Peyer's patch (tissue), 4 donors: ENCODE measurements at regions not wholly inside any gene's neighbourhood (a gene's known extent, or its start where the extent isn't known, plus 50 kb on each side); places are given as distances from the start of the nearest gene placed in this dataset.

Experiments
- DNase-seq, 3 donors: peaks; one replicate each; pipeline ENCODE4 v3.0.0-alpha.2; 2017 to 2019
- H3K27ac ChIP-seq, 4 donors: fragments of 200-600 bp; sonication (generic); one replicate each; pipeline ENCODE4 v1.5.1; 2016 to 2019
- H3K27me3 ChIP-seq, 2 donors: fragments of 200-600 bp; sonication (generic); one replicate each; pipeline ENCODE4 v1.5.1; 2019
- H3K36me3 ChIP-seq, 3 donors: fragments of 200-600 bp; sonication (generic); one replicate each; pipeline ENCODE4 v1.5.1; 2016 to 2019
- H3K4me1 ChIP-seq, 4 donors: fragments of 200-600 bp; sonication (generic); one replicate each; pipeline ENCODE4 v1.5.1; 2016 to 2019
- H3K4me3 ChIP-seq, 4 donors: fragments of 200-600 bp; sonication (generic); 1 replicate in 3 of 4; 2 replicates in 1 of 4; pipeline ENCODE4 v1.5.1; 2016 to 2019; ENCODE audit warnings: mild to moderate bottlenecking in 1 of 4
- H3K9me3 ChIP-seq, 4 donors: fragments of 200-600 bp; sonication (generic); one replicate each; pipeline ENCODE4 v1.5.1; 2016 to 2019; ENCODE audit warnings: mild to moderate bottlenecking in 1 of 4
- POLR2A ChIP-seq, 2 donors: fragments of 450-650 bp; IDR thresholded peaks; one replicate each; pipeline ENCODE4 v1.5.1; 2017; ENCODE audit warnings: antibody characterized with exemption in 2 of 2, mild to moderate bottlenecking in 2 of 2, moderate library complexity in 2 of 2
- TF ChIP-seq, protein P1 (sequence below), 6 experiments: fragments of 450-650 bp in 4 of 6; fragments of 200-600 bp in 2 of 6; sonication (generic) in 1 of 6; IDR thresholded peaks; one replicate each; pipeline ENCODE4 v1.5.1; 2017 to 2019; ENCODE audit warnings: antibody characterized with exemption in 6 of 6, mild to moderate bottlenecking in 3 of 6, moderate library complexity in 1 of 6

DNA sequence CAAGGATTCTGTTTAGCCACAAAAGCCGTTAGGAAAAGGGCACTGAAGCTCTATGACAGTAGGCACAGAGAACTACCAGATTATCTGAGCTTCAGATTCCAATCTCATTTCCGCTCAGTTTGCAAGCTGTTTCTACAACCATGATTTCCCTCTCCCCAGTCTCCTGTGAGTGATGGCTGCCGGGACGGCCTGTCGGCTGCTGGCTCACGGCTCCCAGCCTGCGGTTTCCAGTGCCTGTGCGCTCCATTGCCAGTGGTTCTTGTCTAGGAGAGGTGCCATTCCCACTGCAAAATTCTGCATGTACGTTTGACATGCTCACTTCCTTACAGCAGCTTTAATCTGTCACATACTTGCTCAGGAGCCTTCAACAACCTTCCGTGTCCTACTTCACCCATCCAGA lies 429.1 kb upstream of the FRG1 start:
- TF ChIP-seq POLR2A (IDR thresholded peaks at IDR 0.05): no peak
- TF ChIP-seq, protein P1, sequence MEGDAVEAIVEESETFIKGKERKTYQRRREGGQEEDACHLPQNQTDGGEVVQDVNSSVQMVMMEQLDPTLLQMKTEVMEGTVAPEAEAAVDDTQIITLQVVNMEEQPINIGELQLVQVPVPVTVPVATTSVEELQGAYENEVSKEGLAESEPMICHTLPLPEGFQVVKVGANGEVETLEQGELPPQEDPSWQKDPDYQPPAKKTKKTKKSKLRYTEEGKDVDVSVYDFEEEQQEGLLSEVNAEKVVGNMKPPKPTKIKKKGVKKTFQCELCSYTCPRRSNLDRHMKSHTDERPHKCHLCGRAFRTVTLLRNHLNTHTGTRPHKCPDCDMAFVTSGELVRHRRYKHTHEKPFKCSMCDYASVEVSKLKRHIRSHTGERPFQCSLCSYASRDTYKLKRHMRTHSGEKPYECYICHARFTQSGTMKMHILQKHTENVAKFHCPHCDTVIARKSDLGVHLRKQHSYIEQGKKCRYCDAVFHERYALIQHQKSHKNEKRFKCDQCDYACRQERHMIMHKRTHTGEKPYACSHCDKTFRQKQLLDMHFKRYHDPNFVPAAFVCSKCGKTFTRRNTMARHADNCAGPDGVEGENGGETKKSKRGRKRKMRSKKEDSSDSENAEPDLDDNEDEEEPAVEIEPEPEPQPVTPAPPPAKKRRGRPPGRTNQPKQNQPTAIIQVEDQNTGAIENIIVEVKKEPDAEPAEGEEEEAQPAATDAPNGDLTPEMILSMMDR (IDR thresholded peaks at IDR 0.05): no peak
- Histone ChIP-seq H3K27me3 (no peaks in the 10 kb centered on the region), H3K4me1 (no peaks in the 10 kb centered on the region)

DNA sequence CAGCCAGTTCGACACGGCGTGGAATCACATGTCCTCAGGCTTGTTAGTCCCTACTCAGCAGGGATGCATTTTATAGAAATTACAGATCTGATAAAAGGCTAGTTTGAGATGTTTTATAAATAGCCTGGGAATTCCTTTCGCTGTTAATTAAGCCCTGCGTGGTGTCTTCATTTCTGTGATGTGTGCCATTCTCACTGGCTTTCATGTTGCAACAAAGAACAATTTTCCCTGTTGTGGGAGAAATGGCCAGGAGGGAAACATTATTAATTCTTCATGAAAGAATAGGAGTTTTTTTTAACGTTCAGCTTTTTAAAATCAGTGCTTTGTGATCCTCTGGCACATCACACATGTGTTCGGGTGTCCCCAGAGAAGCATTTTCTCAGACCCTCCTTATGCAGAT lies 427.3 kb upstream of the FRG1 start:
- H3K36me3 ChIP-seq: no peaks in the 10 kb centered on the region

More for the DNA sequence above, 429.1 kb upstream of the FRG1 start:
- Histone ChIP-seq H3K9me3 (peaks cover 0 to 3% (median 0%) of the 10 kb centered on the region in 4 donors), H3K4me3 (no peak overlapping the region), H3K27ac (no peak overlapping the region), H3K36me3 (no peaks in the 10 kb centered on the region)
- no peak for DNase-seq

DNA sequence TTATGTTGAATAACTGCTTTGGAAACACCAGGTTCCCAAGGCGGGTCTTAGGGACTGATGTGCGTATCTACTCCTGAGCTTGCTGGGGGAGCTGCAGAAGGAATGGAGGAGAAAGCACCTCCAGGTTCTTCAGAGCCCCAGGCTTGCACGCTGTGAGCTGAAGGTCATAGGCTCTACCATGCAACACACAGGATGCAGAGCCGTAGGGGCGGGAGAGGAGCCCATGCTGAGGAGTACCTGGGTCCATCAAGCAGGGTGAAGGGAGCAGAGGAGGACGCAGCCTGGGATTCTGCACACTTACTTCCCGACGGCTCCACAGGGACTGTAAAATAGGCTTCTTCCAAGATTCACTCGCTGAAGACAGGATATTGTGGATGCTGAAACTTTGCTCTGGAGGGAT lies 426.5 kb upstream of the FRG1 start:
- Histone ChIP-seq H3K36me3 (no peaks in the 10 kb centered on the region), H3K9me3 (peaks cover 0 to 3% (median 0%) of the 10 kb centered on the region in 4 donors), H3K4me1 (no peaks in the 10 kb centered on the region), H3K27me3 (no peaks in the 10 kb centered on the region), H3K4me3 (no peak overlapping the region), H3K27ac (no peak overlapping the region)
- no peak for TF ChIP-seq POLR2A (IDR thresholded peaks at IDR 0.05)
- TF ChIP-seq, protein P1 (IDR thresholded peaks at IDR 0.05): no peak
- no peak for DNase-seq

More for the DNA sequence above, 427.3 kb upstream of the FRG1 start:
- no peak overlapping the region for H3K27ac ChIP-seq
- TF ChIP-seq, protein P1 (IDR thresholded peaks at IDR 0.05): no peak
- TF ChIP-seq POLR2A (IDR thresholded peaks at IDR 0.05): no peak
- no peak for DNase-seq
- peaks cover 0 to 3% (median 0%) of the 10 kb centered on the region in 4 donors for H3K9me3 ChIP-seq
- no peak overlapping the region for H3K4me3 ChIP-seq
- H3K27me3 ChIP-seq: no peaks in the 10 kb centered on the region
- no peaks in the 10 kb centered on the region for H3K4me1 ChIP-seq

DNA sequence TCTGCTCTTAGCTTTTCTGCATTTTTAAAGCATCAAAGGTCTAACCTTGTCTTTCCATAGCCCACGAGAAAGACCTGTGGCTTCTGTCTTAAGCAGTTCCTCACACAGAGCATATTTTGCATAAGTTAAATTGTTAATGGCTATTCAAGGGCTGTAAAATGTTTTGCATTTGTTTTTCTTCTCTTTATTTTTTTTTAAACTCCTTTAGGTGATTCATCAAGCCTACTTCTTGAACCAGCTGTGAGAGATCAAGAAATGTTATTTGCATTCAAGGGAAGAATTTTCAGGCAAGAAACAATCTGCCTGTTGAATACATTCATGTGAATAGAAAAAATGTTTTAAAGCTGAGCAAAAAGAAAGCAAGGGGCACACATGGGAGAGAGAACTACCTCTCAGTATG lies 423.8 kb upstream of the FRG1 start:
- no peak overlapping the region for H3K4me3 ChIP-seq
- TF ChIP-seq POLR2A (IDR thresholded peaks at IDR 0.05): no peak
- TF ChIP-seq, protein P1 (IDR thresholded peaks at IDR 0.05): no peak
- H3K4me1 ChIP-seq: no peaks in the 10 kb centered on the region
- H3K36me3 ChIP-seq: no peaks in the 10 kb centered on the region
- no peaks in the 10 kb centered on the region for H3K27me3 ChIP-seq
- no peak for DNase-seq
- no peak overlapping the region for H3K27ac ChIP-seq
- H3K9me3 ChIP-seq: no peaks in the 10 kb centered on the region

DNA sequence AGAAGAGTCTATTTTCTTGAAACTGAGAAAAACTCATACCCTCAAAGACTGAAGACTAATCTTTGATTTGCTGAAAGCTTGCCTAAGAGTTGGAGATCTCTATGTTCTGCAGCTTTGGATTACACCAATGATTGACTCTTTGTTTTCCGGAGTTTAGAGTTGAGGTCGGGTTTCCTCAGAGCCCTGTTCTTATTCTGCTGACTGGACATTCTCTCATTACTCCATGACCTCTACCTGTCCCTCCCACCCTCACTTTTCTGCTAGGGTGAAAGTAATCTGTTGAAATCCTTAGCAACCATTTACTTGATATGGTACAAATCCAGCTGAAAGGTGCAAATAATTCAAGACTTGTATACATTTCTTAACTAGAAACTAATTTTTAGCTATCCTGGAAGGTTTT lies 421.5 kb upstream of the FRG1 start:
- H3K27ac ChIP-seq: no peak overlapping the region
- no peak for DNase-seq
- H3K4me3 ChIP-seq: no peak overlapping the region
- H3K9me3 ChIP-seq: no peaks in the 10 kb centered on the region
- TF ChIP-seq, protein P1 (IDR thresholded peaks at IDR 0.05): no peak
- TF ChIP-seq POLR2A (IDR thresholded peaks at IDR 0.05): no peak
- H3K27me3 ChIP-seq: no peaks in the 10 kb centered on the region
- H3K4me1 ChIP-seq: no peaks in the 10 kb centered on the region
- H3K36me3 ChIP-seq: no peaks in the 10 kb centered on the region

DNA sequence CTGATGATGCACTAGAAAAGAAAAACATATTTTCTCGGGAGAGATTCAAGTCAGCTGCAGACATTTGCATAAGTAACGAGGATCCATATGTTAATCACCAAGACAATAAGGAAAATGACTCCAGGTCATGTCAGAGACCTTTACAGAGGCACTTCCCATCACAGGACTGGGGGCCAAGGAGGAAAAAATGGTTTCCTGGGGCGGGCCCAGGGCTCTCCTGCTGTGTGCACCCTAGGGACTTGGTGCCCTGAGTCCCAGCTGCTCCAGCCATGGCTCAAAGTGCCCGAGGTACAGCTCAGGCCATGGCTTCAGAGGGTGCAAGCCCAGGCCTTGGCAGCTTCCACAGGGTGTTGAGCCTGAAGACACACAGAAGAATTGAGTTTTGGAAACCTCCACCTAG lies 415.4 kb upstream of the FRG1 start:
- DNase-seq: no peak
- TF ChIP-seq, protein P1 (IDR thresholded peaks at IDR 0.05): no peak
- TF ChIP-seq POLR2A (IDR thresholded peaks at IDR 0.05): no peak
- H3K9me3 ChIP-seq: peaks cover 0 to 6% (median 3%) of the 10 kb centered on the region in 4 donors
- H3K36me3 ChIP-seq: no peaks in the 10 kb centered on the region
- H3K4me1 ChIP-seq: no peaks in the 10 kb centered on the region
- no peaks in the 10 kb centered on the region for H3K27me3 ChIP-seq
- no peak overlapping the region for H3K27ac ChIP-seq
- H3K4me3 ChIP-seq: no peak overlapping the region
